ENCODE measurements at regions not wholly inside any gene's neighbourhood (a gene's known extent, or its start where the extent isn't known, plus 50 kb on each side); places are given as distances from the start of the nearest gene placed in this dataset.

DNA sequence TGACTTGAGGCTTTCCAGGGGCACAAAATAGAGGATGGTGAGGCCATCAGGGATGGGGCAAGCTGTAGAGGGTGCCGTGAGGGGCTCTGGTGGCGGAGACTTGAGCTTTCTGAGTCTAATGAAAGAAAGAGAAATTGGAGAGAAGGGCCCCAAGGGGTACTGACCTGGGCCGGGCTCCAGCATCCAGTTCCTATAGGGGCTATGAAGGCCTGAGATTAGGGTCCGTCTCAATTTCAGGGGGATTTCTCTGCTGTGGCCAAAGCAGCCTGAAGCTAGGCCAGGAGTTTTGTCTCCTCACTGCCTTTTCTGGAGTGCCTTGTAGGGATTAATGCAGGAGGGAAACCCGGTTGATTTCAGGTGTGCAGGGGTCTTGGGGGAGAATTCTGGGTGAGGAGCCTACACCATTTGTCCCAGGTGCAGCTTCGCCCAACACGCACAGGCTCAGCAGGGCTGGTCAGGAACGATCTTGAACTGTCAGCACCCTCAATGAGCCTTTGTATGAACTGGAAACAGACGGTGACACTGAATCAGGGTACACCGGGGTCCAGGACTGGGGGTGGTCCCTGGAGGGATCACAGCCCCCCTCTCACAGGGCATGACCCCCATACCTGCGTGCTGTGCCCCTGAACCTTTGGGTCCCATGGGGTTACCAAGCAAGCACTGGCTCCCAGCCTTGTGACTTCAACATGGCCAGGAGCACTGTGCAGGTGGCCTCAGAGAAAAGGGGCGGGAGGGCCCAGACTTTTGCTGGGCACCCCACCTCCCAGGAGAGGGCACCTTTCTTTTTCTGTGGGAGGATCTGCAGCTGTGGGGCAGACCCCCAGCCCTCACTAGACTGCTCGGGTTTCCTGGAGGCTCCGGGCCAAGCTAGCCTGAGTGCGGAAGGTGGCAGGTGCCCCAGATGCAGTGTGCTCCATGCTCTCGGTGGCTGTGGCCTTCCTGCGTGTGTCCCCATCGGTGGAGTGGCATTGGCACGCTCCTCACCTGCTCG, 122.9 kb upstream of the RET start:
- TF ChIP-seq POLR2A (IDR thresholded peaks at IDR 0.05): no peak
- TF ChIP-seq, protein P1, sequence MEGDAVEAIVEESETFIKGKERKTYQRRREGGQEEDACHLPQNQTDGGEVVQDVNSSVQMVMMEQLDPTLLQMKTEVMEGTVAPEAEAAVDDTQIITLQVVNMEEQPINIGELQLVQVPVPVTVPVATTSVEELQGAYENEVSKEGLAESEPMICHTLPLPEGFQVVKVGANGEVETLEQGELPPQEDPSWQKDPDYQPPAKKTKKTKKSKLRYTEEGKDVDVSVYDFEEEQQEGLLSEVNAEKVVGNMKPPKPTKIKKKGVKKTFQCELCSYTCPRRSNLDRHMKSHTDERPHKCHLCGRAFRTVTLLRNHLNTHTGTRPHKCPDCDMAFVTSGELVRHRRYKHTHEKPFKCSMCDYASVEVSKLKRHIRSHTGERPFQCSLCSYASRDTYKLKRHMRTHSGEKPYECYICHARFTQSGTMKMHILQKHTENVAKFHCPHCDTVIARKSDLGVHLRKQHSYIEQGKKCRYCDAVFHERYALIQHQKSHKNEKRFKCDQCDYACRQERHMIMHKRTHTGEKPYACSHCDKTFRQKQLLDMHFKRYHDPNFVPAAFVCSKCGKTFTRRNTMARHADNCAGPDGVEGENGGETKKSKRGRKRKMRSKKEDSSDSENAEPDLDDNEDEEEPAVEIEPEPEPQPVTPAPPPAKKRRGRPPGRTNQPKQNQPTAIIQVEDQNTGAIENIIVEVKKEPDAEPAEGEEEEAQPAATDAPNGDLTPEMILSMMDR (IDR thresholded peaks at IDR 0.05): no peak
